H1 (cell line): ENCODE measurements at regions not wholly inside any gene's neighbourhood (a gene's known extent, or its start where the extent isn't known, plus 50 kb on each side); places are given as distances from the start of the nearest gene placed in this dataset.

ENCODE experiments used
- CTCF ChIA-PET: fragments of 300-600 bp; sonication (Branson Sonifier 250); formaldehyde crosslinking; loops from one replicate; lab custom pipeline; 2021; ENCODE audit not compliant: partially characterized antibody; lab: Charles Lee
- POLR2A ChIA-PET: fragments of 300-600 bp; sonication (Branson Sonifier 250); formaldehyde crosslinking; loops from one replicate; lab custom pipeline; 2021; ENCODE audit warnings: inconsistent platforms; ENCODE audit not compliant: partially characterized antibody; lab: Charles Lee
- DNase-seq, 2 experiments: peaks; one replicate each; pipeline versions ENCODE4 v3.0.0 to v3.0.0-alpha.2; 2010 to 2022; ENCODE audit warnings: low spot score in 2 of 2, low read depth in 1 of 2, mixed read lengths in 1 of 2
- FAIRE-seq: peaks from 2 replicates; lab custom pipeline; 2011; peaks lifted over from hg19 to GRCh38; lab: Jason Lieb, UNC
- H2AFZ ChIP-seq: 2 replicates; pipeline ENCODE4 v1.8.1; 2012; ENCODE audit warnings: low read length, inconsistent platforms
- H2AK5ac ChIP-seq: 2 replicates; pipeline ENCODE4 v1.6.1; 2013; ENCODE audit warnings: low read depth, low read length
- H2BK120ac ChIP-seq: replicated peaks from 2 replicates; pipeline ENCODE3; 2013; ENCODE audit warnings: low read depth, low read length, inconsistent platforms
- H2BK12ac ChIP-seq: 2 replicates; pipeline ENCODE4 v1.6.1; 2013; ENCODE audit warnings: low read depth, low read length
- H2BK15ac ChIP-seq: 2 replicates; pipeline ENCODE4 v1.6.1; 2013; ENCODE audit warnings: low read length
- H2BK20ac ChIP-seq: 2 replicates; pipeline ENCODE4 v1.6.1; 2013; ENCODE audit warnings: low read length
- H2BK5ac ChIP-seq: 2 replicates; pipeline ENCODE4 v1.6.1; 2013; ENCODE audit warnings: low read depth, low read length
- H3K14ac ChIP-seq: 2 replicates; pipeline ENCODE4 v1.6.1; 2013; ENCODE audit warnings: inconsistent platforms; ENCODE audit not compliant: insufficient read length
- H3K18ac ChIP-seq: 2 replicates; pipeline ENCODE4 v1.6.1; 2013; ENCODE audit warnings: low read length; ENCODE audit errors: extremely low read depth
- H3K23ac ChIP-seq: 2 replicates; pipeline ENCODE4 v1.6.1; 2013; ENCODE audit warnings: inconsistent platforms; ENCODE audit not compliant: insufficient read length
- H3K23me2 ChIP-seq: 2 replicates; pipeline ENCODE4 v1.6.1; 2013; ENCODE audit warnings: low read depth, low read length
- H3K27ac ChIP-seq: 2 replicates; pipeline ENCODE4 v1.6.1; 2011; ENCODE audit warnings: low read depth, low read length, inconsistent platforms
- H3K27me3 ChIP-seq, 4 experiments: replicated peaks in 1 of 4; 1 replicate in 1 of 4; 2 replicates in 3 of 4; pipeline versions ENCODE4 v1.6.1 to v1.8.1; 2011 to 2013; ENCODE audit warnings: low read length in 3 of 4, mild to moderate bottlenecking in 3 of 4, inconsistent platforms in 2 of 4, mixed read lengths in 2 of 4, moderate library complexity in 1 of 4; ENCODE audit not compliant: control insufficient read depth in 3 of 4, insufficient read depth in 3 of 4; ENCODE audit errors: extremely low read depth in 1 of 4
- H3K36me3 ChIP-seq, 4 experiments: 2 replicates each; pipeline versions ENCODE4 v1.6.1 to v1.8.1; 2011 to 2013; ENCODE audit warnings: mild to moderate bottlenecking in 4 of 4, low read length in 3 of 4, moderate library complexity in 2 of 4, control low read depth in 1 of 4, inconsistent platforms in 1 of 4; ENCODE audit not compliant: insufficient read depth in 4 of 4, control insufficient read depth in 2 of 4
- H3K4ac ChIP-seq: replicated peaks from 2 replicates; pipeline ENCODE3; 2013; ENCODE audit warnings: low read length, low read depth, mixed read lengths, inconsistent platforms; ENCODE audit not compliant: insufficient read length
- H3K4me1 ChIP-seq, 4 experiments: replicated peaks in 1 of 4; 1 replicate in 1 of 4; 2 replicates in 3 of 4; pipeline versions ENCODE4 v1.6.1 to v1.8.1; 2011 to 2013; ENCODE audit warnings: low read length in 3 of 4, inconsistent platforms in 2 of 4, mixed read lengths in 1 of 4; ENCODE audit not compliant: insufficient read depth in 4 of 4, control insufficient read depth in 3 of 4
- H3K4me2 ChIP-seq, 2 experiments: 2 replicates each; pipeline versions ENCODE4 v1.6.1 to v1.8.1; 2011 to 2013; ENCODE audit warnings: low read depth in 2 of 2, low read length in 2 of 2, control low read depth in 1 of 2, inconsistent platforms in 1 of 2, mild to moderate bottlenecking in 1 of 2; ENCODE audit not compliant: insufficient read depth in 1 of 2
- H3K4me3 ChIP-seq, 4 experiments: fragments of 200-600, 300-600 bp in 1 of 4; sonication (generic), shearing (Covaris generic), sonication (Bioruptor Twin) in 1 of 4; 2 replicates each; pipeline versions ENCODE4 v1.5.1 to v1.8.1; 2011 to 2016; ENCODE audit warnings: low read length in 4 of 4, low read depth in 3 of 4, control low read depth in 2 of 4, inconsistent platforms in 2 of 4, mild to moderate bottlenecking in 2 of 4, mixed read lengths in 1 of 4, moderate library complexity in 1 of 4; ENCODE audit not compliant: insufficient read depth in 2 of 4; ENCODE audit errors: extremely low read depth in 1 of 4
- H3K56ac ChIP-seq: replicated peaks from 2 replicates; pipeline ENCODE3; 2013; ENCODE audit warnings: low read depth, mild to moderate bottlenecking, mixed read lengths, low read length, inconsistent platforms; ENCODE audit not compliant: insufficient read length
- H3K79me1 ChIP-seq: 2 replicates; pipeline ENCODE4 v1.6.1; 2013; ENCODE audit warnings: low read depth, low read length, control low read depth
- H3K79me2 ChIP-seq, 2 experiments: 2 replicates each; pipeline versions ENCODE4 v1.6.1 to v1.8.1; 2012 to 2013; ENCODE audit warnings: low read length in 2 of 2, mild to moderate bottlenecking in 2 of 2, inconsistent platforms in 1 of 2; ENCODE audit not compliant: insufficient read depth in 2 of 2, control insufficient read depth in 1 of 2
- H3K9ac ChIP-seq, 4 experiments: replicated peaks in 1 of 4; 1 replicate in 1 of 4; 2 replicates in 3 of 4; pipeline versions ENCODE4 v1.6.1 to v1.8.1; 2011 to 2013; ENCODE audit warnings: low read depth in 3 of 4, low read length in 3 of 4, control low read depth in 2 of 4, mild to moderate bottlenecking in 2 of 4, moderate library complexity in 2 of 4, inconsistent platforms in 1 of 4; ENCODE audit errors: extremely low read depth in 1 of 4
- H3K9me3 ChIP-seq, 2 experiments: 2 replicates each; pipeline versions ENCODE4 v1.6.1 to v1.8.1; 2012 to 2013; ENCODE audit warnings: mild to moderate bottlenecking in 2 of 2, moderate library complexity in 2 of 2, control low read depth in 1 of 2, inconsistent platforms in 1 of 2, low read depth in 1 of 2, low read length in 1 of 2, mixed read lengths in 1 of 2; ENCODE audit not compliant: insufficient read depth in 2 of 2
- H4K20me1 ChIP-seq, 2 experiments: replicated peaks in 1 of 2; 2 replicates each; pipeline versions ENCODE3 to v1.8.1; 2011 to 2013; ENCODE audit warnings: inconsistent platforms in 2 of 2, low read length in 2 of 2, mild to moderate bottlenecking in 1 of 2; ENCODE audit not compliant: insufficient read depth in 2 of 2, control insufficient read depth in 1 of 2
- H4K5ac ChIP-seq: 2 replicates; pipeline ENCODE4 v1.6.1; 2013; ENCODE audit warnings: low read length, low read depth, mixed read lengths, inconsistent platforms; ENCODE audit not compliant: insufficient read length
- H4K8ac ChIP-seq: 2 replicates; pipeline ENCODE4 v1.8.0; 2013; ENCODE audit warnings: mild to moderate bottlenecking, moderate library complexity, low read length, inconsistent platforms; ENCODE audit not compliant: insufficient read depth; ENCODE audit errors: extremely low read depth
- H4K91ac ChIP-seq: replicated peaks from 2 replicates; pipeline ENCODE3; 2013; ENCODE audit warnings: low read length, mixed read lengths, inconsistent platforms; ENCODE audit not compliant: insufficient read length
- BACH1 ChIP-seq: IDR thresholded peaks from 2 replicates; pipeline ENCODE4 v1.6.1; 2012; ENCODE audit warnings: low read length, improper control_type of control experiment
- TCF12 ChIP-seq: IDR thresholded peaks from 2 replicates; pipeline ENCODE4 v1.6.1; 2011; ENCODE audit warnings: low read depth, mild to moderate bottlenecking, low read length
- WGBS, 2 experiments: shearing (Covaris generic) in 1 of 2; methylation state at CpG; one replicate each; pipeline versions ENCODE4 v1.1.6 to v1.1.7; 2013 to 2015; ENCODE audit warnings: low lambda C conversion rate in 2 of 2, mixed read lengths in 2 of 2, inconsistent platforms in 1 of 2, low coverage in 1 of 2, missing lambda C conversion rate in 1 of 2; ENCODE audit not compliant: insufficient replicate concordance in 2 of 2, insufficient coverage in 1 of 2, insufficient read length in 1 of 2; ENCODE audit errors: extremely low coverage in 1 of 2, missing lambda C conversion rate in 1 of 2; 5-methylcytosine and 5-hydroxymethylcytosine counted together

DNA sequence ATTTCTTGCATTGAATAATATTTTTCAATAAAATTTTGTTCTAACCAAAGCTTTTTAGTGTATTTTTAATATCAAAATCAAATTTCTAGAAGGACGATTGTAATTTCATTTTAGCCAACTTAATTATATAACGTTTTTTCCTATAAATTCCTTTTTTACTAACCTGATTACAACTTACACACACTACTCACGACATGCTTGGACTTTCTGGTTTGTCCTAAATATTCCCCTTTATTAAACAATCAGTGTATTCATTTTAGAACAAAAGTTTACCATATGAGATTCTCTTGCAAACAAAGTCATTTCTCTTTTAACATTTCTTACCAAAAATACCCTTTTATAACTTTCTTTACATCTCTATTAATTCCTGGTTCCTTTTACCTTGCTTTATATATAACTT lies 173.7 kb downstream of the PWWP3B start:
- Histone ChIP-seq H2AFZ (no peak overlapping the region), H2AK5ac (no peak overlapping the region), H2BK20ac (no peak overlapping the region), H3K4me1 (no peaks in the 10 kb centered on the region), H4K91ac (no peak overlapping the region), H3K18ac (no peak overlapping the region), H2BK120ac (no peak overlapping the region), H2BK15ac (no peak overlapping the region), H3K36me3 (no peaks in the 10 kb centered on the region), H2BK12ac (no peak overlapping the region), H2BK5ac (no peak overlapping the region), H3K4me3 (no peak overlapping the region), H3K27me3 (no peaks in the 10 kb centered on the region), H4K20me1 (no peaks in the 10 kb centered on the region), H3K14ac (no peak overlapping the region), H3K27ac (no peak overlapping the region), H3K23ac (no peak overlapping the region), H3K4ac (no peak overlapping the region), H3K9ac (no peak overlapping the region), H3K56ac (no peak overlapping the region), H3K9me3 (peaks cover 3 to 13% of the 10 kb centered on the region in 2 experiments; a peak in 1 of 4 replicates), H3K4me2 (no peak overlapping the region), H4K5ac (no peak overlapping the region), H4K8ac (no peak overlapping the region), H3K79me1 (no peaks in the 10 kb centered on the region), H3K23me2 (no peaks in the 10 kb centered on the region), H3K79me2 (no peaks in the 10 kb centered on the region)
- no peak for DNase-seq
- FAIRE-seq, result no peak
- 58% methylated on average over 3 of the region's 3 CpGs; no CpG with 5 or more reads in 1 of the 2 experiments for WGBS, 2 experiments
- ChIA-PET POLR2A (no interaction called here), CTCF (interaction anchor here (1.2 kb wide), 1 partner anchor 63 kb away, joined by 3 read pairs; no protein-coding TSS in a partner anchor)
- no peak for TF ChIP-seq BACH1
- TF ChIP-seq TCF12, result no peak
